AG09319 (cell line): ENCODE measurements at regions not wholly inside any gene's neighbourhood (a gene's known extent, or its start where the extent isn't known, plus 50 kb on each side); places are given as distances from the start of the nearest gene placed in this dataset.

ENCODE experiments used
- DNase-seq: peaks from one replicate; pipeline ENCODE4 v3.0.0-alpha.2; 2010; ENCODE audit warnings: low read depth; ENCODE audit errors: extremely low read depth
- TF ChIP-seq, protein P1 (sequence below): IDR thresholded peaks from 2 replicates; pipeline ENCODE4 v1.5.1; 2011; ENCODE audit warnings: low read depth, mild to moderate bottlenecking, inconsistent platforms, low read length, moderate library complexity

DNA sequence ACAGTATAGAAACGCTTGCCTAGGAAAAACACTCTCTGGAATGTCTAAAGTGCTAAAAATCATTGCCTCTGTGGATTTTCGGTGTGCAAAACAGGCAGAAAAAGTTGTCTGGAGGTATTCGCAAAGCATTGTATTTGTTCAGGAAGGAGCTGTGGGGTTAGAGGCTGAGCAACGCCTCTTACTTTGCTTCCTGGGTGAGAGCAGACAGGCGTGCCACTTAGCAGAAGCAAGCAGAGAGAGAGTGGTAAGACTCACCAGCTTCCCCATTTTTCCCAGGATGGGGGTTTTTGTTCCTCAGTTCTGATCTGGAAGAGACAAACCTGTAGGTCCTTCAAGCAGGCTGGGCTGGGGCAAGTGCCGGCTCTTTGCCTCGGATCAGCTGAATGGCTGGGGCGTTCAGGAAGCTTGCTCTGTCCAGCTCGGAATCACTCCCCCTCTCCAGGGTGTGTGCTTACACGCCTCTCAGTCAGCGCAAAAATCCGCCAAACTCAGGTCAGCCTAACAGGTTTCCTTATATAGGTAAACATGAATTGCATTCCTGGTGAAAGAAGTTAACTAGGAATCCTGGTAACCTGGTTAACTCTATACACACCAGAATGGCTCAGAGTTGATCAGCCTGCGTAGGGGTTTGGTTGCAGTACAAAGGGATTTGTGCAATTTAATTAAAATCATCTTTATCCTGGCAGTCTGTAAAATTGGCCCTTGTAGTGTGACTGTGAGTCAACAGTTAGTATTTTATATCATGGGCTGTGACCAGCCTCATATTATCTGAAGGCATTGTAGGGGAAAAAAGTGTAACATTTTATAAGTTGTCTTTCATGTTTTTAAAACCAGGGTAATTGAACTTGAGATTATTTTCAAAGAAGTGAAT, 213.1 kb upstream of the MID1 start:
- TF ChIP-seq, protein P1, sequence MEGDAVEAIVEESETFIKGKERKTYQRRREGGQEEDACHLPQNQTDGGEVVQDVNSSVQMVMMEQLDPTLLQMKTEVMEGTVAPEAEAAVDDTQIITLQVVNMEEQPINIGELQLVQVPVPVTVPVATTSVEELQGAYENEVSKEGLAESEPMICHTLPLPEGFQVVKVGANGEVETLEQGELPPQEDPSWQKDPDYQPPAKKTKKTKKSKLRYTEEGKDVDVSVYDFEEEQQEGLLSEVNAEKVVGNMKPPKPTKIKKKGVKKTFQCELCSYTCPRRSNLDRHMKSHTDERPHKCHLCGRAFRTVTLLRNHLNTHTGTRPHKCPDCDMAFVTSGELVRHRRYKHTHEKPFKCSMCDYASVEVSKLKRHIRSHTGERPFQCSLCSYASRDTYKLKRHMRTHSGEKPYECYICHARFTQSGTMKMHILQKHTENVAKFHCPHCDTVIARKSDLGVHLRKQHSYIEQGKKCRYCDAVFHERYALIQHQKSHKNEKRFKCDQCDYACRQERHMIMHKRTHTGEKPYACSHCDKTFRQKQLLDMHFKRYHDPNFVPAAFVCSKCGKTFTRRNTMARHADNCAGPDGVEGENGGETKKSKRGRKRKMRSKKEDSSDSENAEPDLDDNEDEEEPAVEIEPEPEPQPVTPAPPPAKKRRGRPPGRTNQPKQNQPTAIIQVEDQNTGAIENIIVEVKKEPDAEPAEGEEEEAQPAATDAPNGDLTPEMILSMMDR = no peak
- DNase-seq = no peak

DNA sequence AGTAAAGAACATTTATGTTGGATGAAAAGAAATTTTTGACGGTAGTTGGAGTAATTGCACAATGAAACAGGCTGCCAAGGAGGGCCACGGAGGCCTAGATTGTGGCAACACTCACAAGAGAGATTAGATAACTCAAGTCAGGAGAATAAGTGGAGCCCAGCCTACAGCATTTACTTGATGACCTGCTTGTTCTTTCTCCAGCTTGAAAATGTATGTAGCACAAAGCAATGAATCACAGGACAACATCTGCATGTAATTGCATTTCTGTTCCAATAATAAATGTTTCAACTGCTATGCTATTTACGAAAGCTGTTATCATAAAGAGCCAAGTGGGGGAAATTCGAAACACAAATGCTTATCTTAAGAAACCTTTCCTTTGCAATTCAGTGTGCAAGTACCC, 221.2 kb upstream of the MID1 start:
- no peak for DNase-seq
- TF ChIP-seq, protein P1 = no peak

DNA sequence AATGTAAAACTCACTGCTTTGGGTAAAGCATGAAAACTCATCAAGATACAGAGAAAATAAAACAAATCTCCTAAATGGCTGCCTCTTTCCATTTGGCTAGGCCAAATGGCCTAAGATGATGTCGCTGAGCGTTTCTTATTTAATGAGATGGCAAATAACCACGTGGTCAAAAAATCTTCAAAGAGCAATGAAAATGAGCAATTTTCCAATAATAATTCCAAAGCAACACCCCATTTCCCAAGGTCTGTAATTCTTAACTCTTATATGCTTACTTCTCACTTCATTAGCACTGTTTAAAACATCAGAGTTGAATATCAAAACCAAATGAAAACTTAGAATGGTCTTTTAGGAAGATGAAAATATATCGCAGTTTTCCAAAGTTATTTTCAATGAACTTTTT, 222.3 kb upstream of the MID1 start:
- TF ChIP-seq, protein P1 = no peak
- no peak for DNase-seq

DNA sequence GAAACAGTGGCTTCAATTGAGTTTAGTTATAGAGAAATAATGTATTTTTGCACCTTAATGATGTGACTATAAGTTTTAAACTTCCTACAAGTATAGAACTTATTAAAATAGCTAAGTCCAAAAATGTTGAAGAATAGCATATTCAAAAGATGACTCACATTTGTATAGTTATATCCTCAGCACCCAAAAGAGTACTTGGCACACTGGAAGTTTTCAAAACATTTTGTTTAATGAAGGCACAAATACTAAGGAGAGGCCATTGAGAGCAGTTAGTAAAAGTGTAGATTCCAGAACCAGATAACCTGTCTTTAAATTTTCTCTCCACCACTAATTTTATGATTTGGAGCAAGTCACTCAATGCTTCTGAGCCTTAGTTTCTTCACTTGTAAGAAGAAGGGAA, 226.9 kb upstream of the MID1 start:
- DNase-seq = no peak
- TF ChIP-seq, protein P1 = no peak

DNA sequence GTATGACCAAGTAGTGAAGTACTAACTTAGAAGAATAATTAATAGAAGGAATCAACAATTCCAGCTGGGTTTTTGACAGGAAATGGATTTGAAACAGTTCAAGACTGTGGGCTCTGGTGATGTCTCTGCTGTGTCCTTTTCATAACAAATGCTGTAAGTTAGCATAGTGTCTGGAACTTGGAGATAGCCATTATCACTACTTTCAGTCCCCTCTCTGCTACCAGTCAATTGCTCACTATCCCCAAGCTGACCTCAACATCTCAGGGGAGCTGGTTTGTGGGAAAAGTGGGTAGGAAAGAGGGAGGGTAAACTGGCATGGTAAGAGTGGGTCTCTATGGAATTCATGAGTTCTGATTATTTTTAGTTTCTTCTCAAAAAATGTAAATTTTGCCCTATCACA, 231.4 kb upstream of the MID1 start:
- DNase-seq = no peak

DNA sequence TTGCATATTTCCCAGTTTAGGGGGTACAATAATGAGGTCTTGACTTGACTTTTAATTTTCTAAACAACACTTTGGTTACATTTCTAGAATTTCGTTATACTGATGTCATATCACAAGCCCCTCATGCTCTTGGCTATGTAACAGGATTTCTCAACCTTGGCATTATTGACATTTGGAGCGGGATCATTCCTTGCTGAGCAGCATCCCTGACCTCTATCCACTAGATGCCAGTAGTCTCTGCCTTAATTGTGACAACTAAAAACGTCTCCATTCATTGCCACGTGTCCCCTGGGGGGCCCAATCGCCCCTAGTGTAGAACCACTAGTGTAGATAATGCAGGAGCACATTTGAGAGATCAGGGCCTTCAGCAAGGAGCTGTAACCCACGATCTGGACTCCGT, 234.2 kb upstream of the MID1 start:
- no peak for DNase-seq
- TF ChIP-seq, protein P1 = no peak

More for the DNA sequence above, 231.4 kb upstream of the MID1 start:
- TF ChIP-seq, protein P1 = no peak

DNA sequence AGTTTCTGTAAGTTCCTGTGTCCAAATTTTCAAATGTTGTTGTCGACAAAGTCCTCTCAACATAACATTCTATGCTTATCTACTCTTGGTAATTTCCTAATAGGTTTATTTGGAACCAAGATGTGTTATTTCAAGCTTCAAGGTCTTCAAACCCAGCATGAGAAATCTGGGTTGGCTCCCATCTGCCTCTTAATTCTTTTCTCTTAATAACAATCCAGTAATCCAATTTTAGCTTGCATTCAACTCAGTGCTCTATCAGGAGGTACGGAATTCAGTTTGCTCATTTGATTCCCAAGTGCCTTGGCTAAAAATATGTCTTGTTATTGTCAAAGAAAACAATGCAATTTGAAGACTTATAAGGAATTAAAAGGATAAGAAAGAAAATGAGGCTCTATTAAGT, 235.5 kb upstream of the MID1 start:
- TF ChIP-seq, protein P1 = no peak
- no peak for DNase-seq
